Rectal smooth muscle tissue (tissue), 1 donor: ENCODE measurements at regions not wholly inside any gene's neighbourhood (a gene's known extent, or its start where the extent isn't known, plus 50 kb on each side); places are given as distances from the start of the nearest gene placed in this dataset.

Experiments used
- H3K27ac ChIP-seq: one replicate; pipeline ENCODE4 v1.7.0; 2013; ENCODE audit warnings: low read depth, low read length, inconsistent platforms
- H3K27me3 ChIP-seq: one replicate; pipeline ENCODE4 v1.7.0; 2013; ENCODE audit warnings: low read length; ENCODE audit not compliant: control insufficient read depth, insufficient read depth
- H3K36me3 ChIP-seq: one replicate; pipeline ENCODE4 v1.7.0; 2013; ENCODE audit warnings: low read length; ENCODE audit not compliant: control insufficient read depth, insufficient read depth
- H3K4me1 ChIP-seq: one replicate; pipeline ENCODE4 v1.7.0; 2013; ENCODE audit warnings: low read length; ENCODE audit not compliant: control insufficient read depth, insufficient read depth
- H3K4me3 ChIP-seq: one replicate; pipeline ENCODE4 v1.7.0; 2013; ENCODE audit warnings: low read length
- H3K9ac ChIP-seq: one replicate; pipeline ENCODE4 v1.7.0; 2013; ENCODE audit warnings: low read length

GRCh38 chr7:1286946-1287645, 54.4 kb downstream of the UNCX start:
- Histone ChIP-seq H3K36me3 (no peaks in the 10 kb centered on the region), H3K4me1 (peaks cover 4% of the 10 kb centered on the region), H3K4me3 (no peak overlapping the region), H3K27me3 (peaks cover 10% of the 10 kb centered on the region), H3K27ac (no peak overlapping the region), H3K9ac (no peak overlapping the region)

GRCh38 chr7:1287752-1288201, 55.1 kb downstream of the UNCX start:
- Histone ChIP-seq H3K9ac (no peak overlapping the region), H3K27ac (no peak overlapping the region), H3K4me1 (peaks cover 4% of the 10 kb centered on the region), H3K4me3 (no peak overlapping the region), H3K36me3 (no peaks in the 10 kb centered on the region), H3K27me3 (peaks cover 10% of the 10 kb centered on the region)

- no peak overlapping the region for H3K4me3 ChIP-seq
Measured at GRCh38 chr7:1288390-1288995, 55.8 kb downstream of the UNCX start.

GRCh38 chr7:1288996-1289551, 56.4 kb downstream of the UNCX start:
- Histone ChIP-seq H3K9ac (no peak overlapping the region), H3K4me1 (peaks cover 4% of the 10 kb centered on the region), H3K27ac (no peak overlapping the region), H3K27me3 (peaks cover 10% of the 10 kb centered on the region), H3K4me3 (no peak overlapping the region), H3K36me3 (no peaks in the 10 kb centered on the region)

More at GRCh38 chr7:1288390-1288995, 55.8 kb downstream of the UNCX start:
- no peaks in the 10 kb centered on the region for H3K36me3 ChIP-seq
- no peak overlapping the region for H3K27ac ChIP-seq
- H3K9ac ChIP-seq: no peak overlapping the region
- H3K4me1 ChIP-seq: peaks cover 4% of the 10 kb centered on the region
- peaks cover 10% of the 10 kb centered on the region for H3K27me3 ChIP-seq

GRCh38 chr7:1289666-1290025, 57.0 kb downstream of the UNCX start:
- peaks cover 10% of the 10 kb centered on the region for H3K27me3 ChIP-seq
- no peak overlapping the region for H3K27ac ChIP-seq
- no peaks in the 10 kb centered on the region for H3K36me3 ChIP-seq
- no peak overlapping the region for H3K4me3 ChIP-seq
- peaks cover 4% of the 10 kb centered on the region for H3K4me1 ChIP-seq
- H3K9ac ChIP-seq: no peak overlapping the region

- H3K27ac ChIP-seq: no peak overlapping the region
- no peak overlapping the region for H3K9ac ChIP-seq
- no peaks in the 10 kb centered on the region for H3K36me3 ChIP-seq
- peaks cover 4% of the 10 kb centered on the region for H3K4me1 ChIP-seq
- H3K4me3 ChIP-seq: peak overlapping the region; percentile 66
- peaks cover 10% of the 10 kb centered on the region for H3K27me3 ChIP-seq
Measured at GRCh38 chr7:1290026-1290678, 57.5 kb downstream of the UNCX start.

GRCh38 chr7:1290679-1291356, 58.1 kb downstream of the UNCX start:
- Histone ChIP-seq H3K27me3 (peaks cover 10% of the 10 kb centered on the region), H3K27ac (no peak overlapping the region), H3K4me3 (peak overlapping the region; percentile 66), H3K4me1 (peaks cover 4% of the 10 kb centered on the region), H3K36me3 (no peaks in the 10 kb centered on the region), H3K9ac (no peak overlapping the region)

- Histone ChIP-seq H3K27ac (no peak overlapping the region), H3K4me3 (no peak overlapping the region), H3K36me3 (no peaks in the 10 kb centered on the region), H3K4me1 (peaks cover 4% of the 10 kb centered on the region), H3K27me3 (peaks cover 10% of the 10 kb centered on the region), H3K9ac (no peak overlapping the region)
Measured at GRCh38 chr7:1291357-1291689, 58.7 kb downstream of the UNCX start.

GRCh38 chr7:1291845-1292765, 59.4 kb downstream of the UNCX start:
- Histone ChIP-seq H3K27me3 (peaks cover 10% of the 10 kb centered on the region), H3K4me1 (peaks cover 4% of the 10 kb centered on the region), H3K4me3 (no peak overlapping the region), H3K9ac (no peak overlapping the region), H3K36me3 (no peaks in the 10 kb centered on the region), H3K27ac (no peak overlapping the region)

- Histone ChIP-seq H3K36me3 (no peaks in the 10 kb centered on the region), H3K27me3 (peaks cover 15% of the 10 kb centered on the region)
Measured at GRCh38 chr7:1292972-1293830, 60.5 kb downstream of the UNCX start.

GRCh38 chr7:1293950-1294411, 61.3 kb downstream of the UNCX start:
- Histone ChIP-seq H3K27me3 (peaks cover 15% of the 10 kb centered on the region), H3K4me3 (no peak overlapping the region), H3K4me1 (peaks cover 4% of the 10 kb centered on the region)

More at GRCh38 chr7:1292972-1293830, 60.5 kb downstream of the UNCX start:
- Histone ChIP-seq H3K4me1 (peaks cover 4% of the 10 kb centered on the region), H3K9ac (no peak overlapping the region), H3K4me3 (no peak overlapping the region), H3K27ac (no peak overlapping the region)

More at GRCh38 chr7:1293950-1294411, 61.3 kb downstream of the UNCX start:
- Histone ChIP-seq H3K27ac (no peak overlapping the region), H3K9ac (no peak overlapping the region), H3K36me3 (no peaks in the 10 kb centered on the region)
